ENCODE measurements at regions not wholly inside any gene's neighbourhood (a gene's known extent, or its start where the extent isn't known, plus 50 kb on each side); places are given as distances from the start of the nearest gene placed in this dataset.

GRCh38 chr5:105905392-105905791 is 1765.3 kb downstream of the EFNA5 start:
- Histone ChIP-seq H3K36me3 (no peaks in the 10 kb centered on the region), H3K27me3 (no peaks in the 10 kb centered on the region), H3K27ac (no peak overlapping the region), H3K4me1 (no peaks in the 10 kb centered on the region), H3K9me3 (no peaks in the 10 kb centered on the region), H3K4me3 (no peak overlapping the region)
- DNase-seq = no peak
- ATAC-seq (ENCODE audit: low FRiP score in 2 of 2) = no peak
- TF ChIP-seq CTCF (IDR thresholded peaks at IDR 0.05) (no peak), POLR2A (IDR thresholded peaks at IDR 0.05) (no peak), EP300 (IDR thresholded peaks at IDR 0.05) (no peak), POLR2AphosphoS5 (IDR thresholded peaks at IDR 0.05) (no peak)
- 79 to 90% methylated on average over 3 of the region's 3 CpGs for WGBS, 2 donors

GRCh38 chr5:105903069-105903468 is 1767.7 kb downstream of the EFNA5 start:
- WGBS, 2 donors = 55 to 64% methylated on average over 4 of the region's 4 CpGs
- no peak for TF ChIP-seq CTCF (IDR thresholded peaks at IDR 0.05)
- TF ChIP-seq POLR2AphosphoS5 (IDR thresholded peaks at IDR 0.05) = no peak
- no peak for TF ChIP-seq POLR2A (IDR thresholded peaks at IDR 0.05)
- Histone ChIP-seq H3K27me3 (no peaks in the 10 kb centered on the region), H3K9me3 (no peaks in the 10 kb centered on the region), H3K36me3 (no peaks in the 10 kb centered on the region), H3K4me1 (no peaks in the 10 kb centered on the region), H3K27ac (no peak overlapping the region), H3K4me3 (no peak overlapping the region)
- DNase-seq (no peak), ATAC-seq (ENCODE audit: low FRiP score in 2 of 2) (no peak)

GRCh38 chr5:105899726-105900125 is 1771.0 kb downstream of the EFNA5 start:
- Histone ChIP-seq H3K27ac (no peak overlapping the region), H3K4me1 (no peaks in the 10 kb centered on the region), H3K4me3 (no peak overlapping the region), H3K36me3 (no peaks in the 10 kb centered on the region), H3K27me3 (no peaks in the 10 kb centered on the region), H3K9me3 (no peaks in the 10 kb centered on the region)
- no peak for DNase-seq
- ATAC-seq (ENCODE audit: low FRiP score in 2 of 2) = no peak
- no peak for TF ChIP-seq POLR2AphosphoS5 (IDR thresholded peaks at IDR 0.05)
- TF ChIP-seq CTCF (IDR thresholded peaks at IDR 0.05) = no peak
- no peak for TF ChIP-seq POLR2A (IDR thresholded peaks at IDR 0.05)
- no peak for TF ChIP-seq EP300 (IDR thresholded peaks at IDR 0.05)
- 72 to 81% methylated on average over 3 of the region's 3 CpGs for WGBS, 2 donors

- no peaks in the 10 kb centered on the region for H3K36me3 ChIP-seq
- H3K4me3 ChIP-seq = no peak overlapping the region
- DNase-seq (no peak), ATAC-seq (ENCODE audit: low FRiP score in 2 of 2) (no peak)
- WGBS, 2 donors = 40 to 54% methylated on average over 4 of the region's 4 CpGs
- no peaks in the 10 kb centered on the region for H3K9me3 ChIP-seq
- H3K27me3 ChIP-seq = no peaks in the 10 kb centered on the region
- H3K4me1 ChIP-seq = no peaks in the 10 kb centered on the region
- no peak for TF ChIP-seq POLR2A (IDR thresholded peaks at IDR 0.05)
- TF ChIP-seq CTCF (IDR thresholded peaks at IDR 0.05) = no peak
- no peak for TF ChIP-seq POLR2AphosphoS5 (IDR thresholded peaks at IDR 0.05)
- no peak for TF ChIP-seq EP300 (IDR thresholded peaks at IDR 0.05)
- H3K27ac ChIP-seq = no peak overlapping the region
These were observed 1772.6 kb downstream of the EFNA5 start for GRCh38 chr5:105898183-105898582.

- ATAC-seq (ENCODE audit: low FRiP score in 2 of 2) (no peak), DNase-seq (no peak)
- 29 to 54% methylated on average over 1 of the region's 1 CpG for WGBS, 2 donors
- TF ChIP-seq POLR2A (IDR thresholded peaks at IDR 0.05) (no peak), EP300 (IDR thresholded peaks at IDR 0.05) (no peak), CTCF (IDR thresholded peaks at IDR 0.05) (no peak), POLR2AphosphoS5 (IDR thresholded peaks at IDR 0.05) (no peak)
- Histone ChIP-seq H3K27ac (no peak overlapping the region), H3K36me3 (no peaks in the 10 kb centered on the region), H3K27me3 (no peaks in the 10 kb centered on the region), H3K9me3 (no peaks in the 10 kb centered on the region), H3K4me3 (no peak overlapping the region), H3K4me1 (no peaks in the 10 kb centered on the region)
These were observed 1785.5 kb downstream of the EFNA5 start for GRCh38 chr5:105885266-105885665.
